Forelimb muscle (tissue), 1 donor: ENCODE measurements at regions not wholly inside any gene's neighbourhood (a gene's known extent, or its start where the extent isn't known, plus 50 kb on each side); places are given as distances from the start of the nearest gene placed in this dataset.

Source experiments
- DNase-seq: peaks from one replicate; pipeline ENCODE4 v3.0.0-alpha.2; 2013; ENCODE audit warnings: low read depth

- DNase-seq = no peak
These were observed 298.3 kb upstream of the ZMIZ1 start for GRCh38 chr10:78770167-78771090.

DNA sequence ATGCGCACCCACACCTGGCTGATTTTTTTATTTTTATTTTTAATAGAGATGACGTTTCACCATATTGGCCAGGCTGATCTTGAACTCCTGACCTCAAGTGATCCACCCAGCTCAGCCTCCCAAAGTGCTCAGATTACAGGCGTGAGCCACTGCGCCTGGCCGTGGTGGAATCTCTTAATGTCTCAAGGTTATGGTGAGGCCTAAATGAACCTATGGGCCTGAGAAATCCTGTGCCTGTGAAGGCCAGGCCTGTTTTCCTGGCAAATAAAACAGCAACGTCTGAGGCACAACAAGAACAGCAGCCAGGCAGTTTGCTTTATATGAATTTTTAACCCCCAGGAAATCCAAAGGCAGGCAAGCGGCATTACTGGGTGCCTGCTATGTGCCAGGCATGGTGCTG lies 297.5 kb upstream of the ZMIZ1 start:
- no peak for DNase-seq

- peak; percentile 73 for DNase-seq
These were observed 296.8 kb upstream of the ZMIZ1 start for GRCh38 chr10:78771808-78772455.

GRCh38 chr10:78772486-78772885 lies 296.3 kb upstream of the ZMIZ1 start:
- no peak for DNase-seq

DNA sequence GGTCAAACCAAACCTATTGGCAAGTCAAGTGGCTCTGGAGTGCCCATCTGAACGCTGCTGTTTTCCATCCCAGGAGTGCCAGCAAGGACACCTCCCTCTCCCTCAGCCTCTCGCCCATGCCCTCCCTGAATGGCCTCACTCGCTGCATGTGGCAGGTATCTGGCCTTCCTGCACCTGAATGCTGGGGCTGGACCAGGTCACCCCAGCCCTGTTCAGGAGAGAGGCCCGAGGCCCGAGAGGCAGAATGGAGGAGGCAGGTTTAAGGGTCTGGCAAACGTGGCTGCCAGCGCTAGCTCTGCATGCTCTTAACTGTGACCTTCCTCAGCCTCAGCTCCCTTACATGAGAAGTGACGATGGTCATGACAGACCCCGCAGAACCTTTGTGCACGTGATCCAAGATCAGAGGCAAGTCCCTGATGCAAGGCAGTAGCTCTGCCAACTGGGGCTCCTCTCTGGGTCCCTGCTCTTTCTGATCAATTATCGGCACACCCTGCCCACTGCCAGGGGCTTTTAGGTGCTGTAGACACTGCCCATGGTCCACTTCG lies 295.7 kb upstream of the ZMIZ1 start:
- DNase-seq = no peak

DNA sequence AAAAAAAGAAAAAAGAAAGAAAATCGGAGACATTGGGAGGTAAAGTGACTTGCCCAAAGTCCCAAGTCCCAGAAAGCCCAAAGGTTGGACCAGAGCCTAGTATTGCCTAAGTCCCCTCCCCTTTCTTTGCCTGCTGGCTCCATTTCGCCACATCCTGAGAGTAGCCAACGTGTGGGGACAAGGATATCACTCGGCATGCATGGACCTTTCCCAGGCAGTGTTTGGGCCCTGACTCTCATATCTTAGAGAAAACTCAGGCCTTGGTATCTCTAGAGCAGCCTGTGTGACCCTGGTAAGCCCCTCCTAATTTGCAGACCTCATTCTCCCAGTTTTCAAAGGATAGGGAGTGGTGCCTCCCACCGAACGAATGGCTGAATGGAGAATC lies 294.2 kb upstream of the ZMIZ1 start:
- DNase-seq = no peak

- DNase-seq = no peak
These were observed 293.6 kb upstream of the ZMIZ1 start for GRCh38 chr10:78774999-78775711.

- no peak for DNase-seq
These were observed 292.9 kb upstream of the ZMIZ1 start for GRCh38 chr10:78775891-78776290.

- DNase-seq = no peak
These were observed 292.0 kb upstream of the ZMIZ1 start for GRCh38 chr10:78776756-78777155.

DNA sequence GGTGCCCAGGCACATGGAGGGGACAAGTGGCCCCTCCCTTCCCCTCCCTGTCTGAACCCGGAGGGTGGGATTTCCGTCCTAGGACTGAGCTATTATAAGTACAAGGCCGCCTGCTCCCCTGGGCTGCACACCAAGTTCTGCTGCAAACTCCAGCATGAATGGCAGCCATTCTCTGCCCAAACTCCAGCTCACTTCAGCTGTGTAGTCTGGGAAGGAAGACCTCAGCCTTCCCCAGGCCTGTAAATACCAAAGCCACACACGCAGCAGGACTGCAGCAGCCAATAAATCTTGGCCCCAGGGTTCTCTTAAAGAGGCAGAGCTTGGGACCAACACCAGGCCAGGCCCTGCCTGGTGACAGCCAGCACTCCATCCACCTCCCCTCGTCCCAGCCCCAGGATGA lies 291.3 kb upstream of the ZMIZ1 start:
- no peak for DNase-seq

DNA sequence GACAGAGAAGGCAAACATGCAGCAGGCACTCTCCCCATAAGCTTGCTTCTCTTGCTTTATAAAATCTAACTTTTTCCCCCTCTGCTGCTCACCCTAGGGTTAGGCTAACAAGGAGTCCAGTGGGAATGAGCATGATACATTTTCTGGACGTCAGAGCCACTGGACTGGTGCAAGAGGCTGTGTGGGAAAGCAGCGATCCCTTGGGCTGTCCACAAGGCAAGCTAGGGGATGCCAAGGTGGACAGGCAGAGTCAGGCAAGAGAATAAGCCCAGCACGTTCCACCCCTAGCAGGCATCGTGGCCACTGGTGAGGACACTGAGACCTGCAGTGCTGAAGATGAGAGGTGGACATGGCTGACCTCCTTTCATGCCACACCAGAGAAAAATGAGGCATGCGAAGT lies 290.9 kb upstream of the ZMIZ1 start:
- no peak for DNase-seq

- DNase-seq = no peak
These were observed 290.1 kb upstream of the ZMIZ1 start for GRCh38 chr10:78778444-78779338.

- no peak for DNase-seq
These were observed 289.3 kb upstream of the ZMIZ1 start for GRCh38 chr10:78779339-78779955.

GRCh38 chr10:78780551-78780961 lies 288.2 kb upstream of the ZMIZ1 start:
- no peak for DNase-seq

DNA sequence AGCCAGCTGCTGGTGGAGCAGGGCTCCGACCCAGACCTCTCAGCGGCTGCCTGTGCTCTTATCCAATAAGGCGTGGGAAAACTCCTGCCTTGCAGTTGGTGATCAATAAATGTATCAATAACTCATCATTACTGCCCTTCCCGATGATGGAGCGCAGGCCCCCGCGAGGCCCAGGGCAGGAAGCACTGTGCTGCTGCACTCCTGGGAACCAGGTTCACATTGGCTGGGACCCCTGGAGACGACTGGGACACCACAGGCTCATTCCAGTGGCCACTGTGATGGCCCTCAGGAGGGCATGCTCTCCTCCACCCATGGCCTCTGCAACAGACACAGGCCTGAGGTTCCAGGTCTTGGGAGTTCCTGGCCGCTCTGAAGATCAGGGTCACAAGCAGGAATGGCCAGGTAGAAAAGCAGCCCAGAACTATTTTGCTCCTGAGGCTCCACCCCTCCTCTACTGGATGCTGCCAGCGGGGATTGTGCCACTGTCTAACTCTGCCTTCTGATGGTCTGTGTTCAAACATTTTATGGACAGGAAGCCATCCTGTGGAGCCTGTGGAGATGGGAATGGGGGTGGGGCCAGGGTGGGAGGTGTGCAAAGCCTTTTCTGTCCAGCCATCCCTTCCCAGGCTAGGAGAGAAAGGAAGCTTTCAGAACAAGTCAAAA lies 287.4 kb upstream of the ZMIZ1 start:
- no peak for DNase-seq

GRCh38 chr10:78781991-78782390 lies 286.8 kb upstream of the ZMIZ1 start:
- DNase-seq = no peak

DNA sequence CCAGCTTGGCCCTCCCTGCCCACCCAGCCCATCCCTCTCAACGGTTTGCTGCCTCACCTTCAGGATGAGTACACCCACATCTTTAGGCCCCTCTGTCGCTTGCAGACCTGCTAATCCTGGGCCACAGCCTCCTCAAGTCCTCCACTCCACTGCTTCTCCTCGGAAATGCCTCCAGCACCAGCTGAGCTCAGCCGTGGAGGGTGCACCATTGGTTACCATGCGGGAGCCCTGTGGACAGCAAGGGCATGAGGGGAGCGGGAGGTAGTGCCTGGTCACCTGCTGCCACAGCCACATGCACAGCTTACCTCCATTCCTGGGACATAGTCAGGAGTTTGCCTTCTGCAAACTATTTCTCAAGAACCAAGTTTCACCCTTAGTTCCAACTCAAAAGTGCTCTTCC lies 286.3 kb upstream of the ZMIZ1 start:
- no peak for DNase-seq

- no peak for DNase-seq
These were observed 285.0 kb upstream of the ZMIZ1 start for GRCh38 chr10:78783753-78784152.

- no peak for DNase-seq
These were observed 284.2 kb upstream of the ZMIZ1 start for GRCh38 chr10:78784546-78784945.

DNA sequence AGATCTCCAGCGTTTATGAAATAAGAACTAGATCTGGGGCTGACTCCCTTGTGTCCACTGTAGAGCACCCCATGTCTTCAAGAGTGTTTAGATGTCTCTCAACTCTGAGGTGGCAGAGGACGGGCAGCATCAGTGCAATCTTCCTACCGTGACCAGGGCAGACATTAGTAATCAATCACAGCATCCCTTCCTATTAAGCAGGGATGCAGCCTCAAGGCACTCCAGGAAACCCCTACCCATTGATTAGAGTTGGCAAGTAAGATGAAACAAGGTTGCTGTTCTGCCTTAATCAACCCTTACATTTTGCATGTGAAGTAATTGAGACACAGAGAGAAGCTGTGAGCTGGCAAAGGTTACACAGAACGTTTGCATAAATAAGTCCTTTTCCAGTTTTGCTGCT lies 283.7 kb upstream of the ZMIZ1 start:
- DNase-seq = no peak
